Retina (tissue), 1 donor: ENCODE measurements at regions not wholly inside any gene's neighbourhood (a gene's known extent, or its start where the extent isn't known, plus 50 kb on each side); places are given as distances from the start of the nearest gene placed in this dataset.
"Not testable (repeated sequence)": the region's sequence is repeated elsewhere in the genome, so short reads cannot be mapped to it uniquely, and the experiment has no call there.

Source experiments
- DNase-seq: peaks from one replicate; pipeline ENCODE4 v3.0.0-alpha.2; 2016

GRCh38 chr3:72660270-72661114 lies 187.8 kb downstream of the SHQ1 start:
- DNase-seq, result no peak

GRCh38 chr3:72659596-72659995 lies 188.6 kb downstream of the SHQ1 start:
- DNase-seq, result no peak

- no peak for DNase-seq
Measured at GRCh38 chr3:72659188-72659587, 189.1 kb downstream of the SHQ1 start.

- no peak for DNase-seq
Measured at GRCh38 chr3:72658466-72659100, 189.7 kb downstream of the SHQ1 start.

- DNase-seq, result no peak
Measured at GRCh38 chr3:72657666-72658065, 190.6 kb downstream of the SHQ1 start.

GRCh38 chr3:72655723-72656122 lies 192.5 kb downstream of the SHQ1 start:
- no peak for DNase-seq

- peak; percentile 68 for DNase-seq
Measured at GRCh38 chr3:72655131-72655551, 193.1 kb downstream of the SHQ1 start.

GRCh38 chr3:72652395-72652794 lies 195.8 kb downstream of the SHQ1 start:
- no peak for DNase-seq

- no peak for DNase-seq
Measured at GRCh38 chr3:72651498-72651897, 196.7 kb downstream of the SHQ1 start.

GRCh38 chr3:72646263-72646662 lies 202.0 kb downstream of the SHQ1 start:
- DNase-seq, result no peak

GRCh38 chr3:72643635-72644034 lies 204.6 kb downstream of the SHQ1 start:
- not testable (repeated sequence) for DNase-seq

GRCh38 chr3:72641684-72642083 lies 206.6 kb downstream of the SHQ1 start:
- no peak for DNase-seq

GRCh38 chr3:72641072-72641471 lies 207.2 kb downstream of the SHQ1 start:
- DNase-seq, result no peak

GRCh38 chr3:72636969-72637597 lies 211.2 kb downstream of the SHQ1 start:
- no peak for DNase-seq

GRCh38 chr3:72635551-72635950 lies 212.7 kb downstream of the SHQ1 start:
- DNase-seq, result no peak

- no peak for DNase-seq
Measured at GRCh38 chr3:72634128-72634527, 214.1 kb downstream of the SHQ1 start.

GRCh38 chr3:72633534-72633933 lies 214.7 kb downstream of the SHQ1 start:
- DNase-seq, result no peak

GRCh38 chr3:72633121-72633520 lies 215.1 kb downstream of the SHQ1 start:
- DNase-seq, result no peak

- DNase-seq, result no peak
Measured at GRCh38 chr3:72632129-72632528, 216.1 kb downstream of the SHQ1 start.

GRCh38 chr3:72630969-72631344 lies 217.3 kb downstream of the SHQ1 start:
- DNase-seq, result no peak

- peak; percentile 88 for DNase-seq
Measured at GRCh38 chr3:72630327-72630968, 217.8 kb downstream of the SHQ1 start.

- DNase-seq, result no peak
Measured at GRCh38 chr3:72629191-72629631, 219.0 kb downstream of the SHQ1 start.

- no peak for DNase-seq
Measured at GRCh38 chr3:72628065-72628464, 220.2 kb downstream of the SHQ1 start.
